ENCODE measurements at regions not wholly inside any gene's neighbourhood (a gene's known extent, or its start where the extent isn't known, plus 50 kb on each side); places are given as distances from the start of the nearest gene placed in this dataset.

DNA sequence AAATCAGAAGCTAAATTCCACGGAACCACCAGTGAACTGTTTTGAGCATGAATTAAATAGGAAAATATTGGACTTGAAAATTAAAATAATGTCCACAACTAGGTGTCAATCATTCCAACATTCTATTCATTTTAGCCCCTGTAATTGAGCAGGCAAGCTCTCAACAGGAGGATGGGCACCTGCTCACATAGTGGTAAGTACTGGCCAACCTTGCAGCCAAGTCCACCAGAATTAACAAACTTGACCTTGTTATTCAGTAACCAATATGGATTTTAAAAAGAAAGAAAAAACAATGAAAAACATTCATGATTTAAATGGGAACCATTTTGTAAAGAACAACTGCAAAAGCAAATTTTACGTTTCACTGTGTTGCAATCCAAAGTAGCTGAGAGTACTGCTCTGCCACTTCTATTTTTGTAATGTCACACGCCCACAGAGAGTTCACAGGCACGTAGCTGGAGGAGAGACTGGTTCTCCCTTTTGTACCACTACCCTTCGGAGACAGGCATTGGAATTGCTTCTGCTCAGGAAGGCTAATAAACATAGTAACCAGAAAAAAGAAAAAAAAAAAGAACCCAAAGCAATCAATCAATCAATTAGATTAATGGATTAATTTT is 75.2 kb upstream of the F13A1 start:
- no peaks in the 10 kb centered on the region for H4K20me1 ChIP-seq (replicated peaks; ENCODE audit: control insufficient read depth, extremely low read depth, insufficient read depth, low read length)
- BruUV-seq (replicated peaks) = no TSS peak
- H3K36me3 ChIP-seq (ENCODE audit: control insufficient read depth in 2 of 2, extremely low read depth in 1 of 2, insufficient read depth in 2 of 2, low read length in 2 of 2) = no peaks in the 10 kb centered on the region
- no peaks in the 10 kb centered on the region for H3K79me2 ChIP-seq (ENCODE audit: control insufficient read depth, insufficient read depth, low read length)
- no peaks in the 10 kb centered on the region for H3K27me3 ChIP-seq (ENCODE audit: control insufficient read depth in 2 of 2, insufficient read depth in 2 of 2, low read length in 2 of 2)
- ChIA-PET CTCF (no interaction called here), POLR2A (no interaction called here)
- no peak for FAIRE-seq
- H3K9me1 ChIP-seq (replicated peaks; ENCODE audit: control insufficient read depth, extremely low read depth, insufficient read depth, low read length) = no peaks in the 10 kb centered on the region
- H3K4me1 ChIP-seq (ENCODE audit: control insufficient read depth, extremely low read depth, insufficient read depth, low read length) = no peaks in the 10 kb centered on the region
- H3K27ac ChIP-seq (ENCODE audit: insufficient read depth, low read depth, low read length) = no peak overlapping the region
- no peak overlapping the region for H3K4me3 ChIP-seq (replicated peaks in 1 of 3; ENCODE audit: insufficient read depth in 1 of 3, low read depth in 1 of 3, low read length in 3 of 3)
- no peaks in the 10 kb centered on the region for H3K9me3 ChIP-seq (replicated peaks; ENCODE audit: control insufficient read depth, insufficient read depth, low read length)
- no peak overlapping the region for H3K4me2 ChIP-seq (ENCODE audit: insufficient read depth, low read length)
- TF ChIP-seq POLR2A (IDR thresholded peaks at IDR 0.05; ENCODE audit: low read depth, low read length) = no peak
- TF ChIP-seq, protein P1, sequence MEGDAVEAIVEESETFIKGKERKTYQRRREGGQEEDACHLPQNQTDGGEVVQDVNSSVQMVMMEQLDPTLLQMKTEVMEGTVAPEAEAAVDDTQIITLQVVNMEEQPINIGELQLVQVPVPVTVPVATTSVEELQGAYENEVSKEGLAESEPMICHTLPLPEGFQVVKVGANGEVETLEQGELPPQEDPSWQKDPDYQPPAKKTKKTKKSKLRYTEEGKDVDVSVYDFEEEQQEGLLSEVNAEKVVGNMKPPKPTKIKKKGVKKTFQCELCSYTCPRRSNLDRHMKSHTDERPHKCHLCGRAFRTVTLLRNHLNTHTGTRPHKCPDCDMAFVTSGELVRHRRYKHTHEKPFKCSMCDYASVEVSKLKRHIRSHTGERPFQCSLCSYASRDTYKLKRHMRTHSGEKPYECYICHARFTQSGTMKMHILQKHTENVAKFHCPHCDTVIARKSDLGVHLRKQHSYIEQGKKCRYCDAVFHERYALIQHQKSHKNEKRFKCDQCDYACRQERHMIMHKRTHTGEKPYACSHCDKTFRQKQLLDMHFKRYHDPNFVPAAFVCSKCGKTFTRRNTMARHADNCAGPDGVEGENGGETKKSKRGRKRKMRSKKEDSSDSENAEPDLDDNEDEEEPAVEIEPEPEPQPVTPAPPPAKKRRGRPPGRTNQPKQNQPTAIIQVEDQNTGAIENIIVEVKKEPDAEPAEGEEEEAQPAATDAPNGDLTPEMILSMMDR (IDR thresholded peaks at IDR 0.05; ENCODE audit: extremely low read depth in 1 of 2, insufficient read depth in 1 of 2, low read depth in 1 of 2, low read length in 2 of 2) = no peak
- no peak for TF ChIP-seq JUN (IDR thresholded peaks at IDR 0.05; ENCODE audit: borderline replicate concordance, insufficient read depth, insufficient read length, low read depth)
- TF ChIP-seq FOS (IDR thresholded peaks at IDR 0.05; ENCODE audit: borderline replicate concordance, insufficient read depth, low read length) = no peak
- no peak for TF ChIP-seq MYC (IDR thresholded peaks at IDR 0.05; ENCODE audit: low read depth, low read length)
- intact Hi-C loops (cut with micrococcal nuclease) (no loop called here), dilution Hi-C loops (cut with MboI; ENCODE audit: extremely low pct_ligation_motif_present, low sequenced_read_pairs) (no loop called here)
- H3K9ac ChIP-seq (replicated peaks; ENCODE audit: extremely low read depth, insufficient read depth, low read length) = no peak overlapping the region
- no peak overlapping the region for H2AFZ ChIP-seq (ENCODE audit: low read depth, low read length)
- no peak for DNase-seq (ENCODE audit: low read depth, low spot score)

DNA sequence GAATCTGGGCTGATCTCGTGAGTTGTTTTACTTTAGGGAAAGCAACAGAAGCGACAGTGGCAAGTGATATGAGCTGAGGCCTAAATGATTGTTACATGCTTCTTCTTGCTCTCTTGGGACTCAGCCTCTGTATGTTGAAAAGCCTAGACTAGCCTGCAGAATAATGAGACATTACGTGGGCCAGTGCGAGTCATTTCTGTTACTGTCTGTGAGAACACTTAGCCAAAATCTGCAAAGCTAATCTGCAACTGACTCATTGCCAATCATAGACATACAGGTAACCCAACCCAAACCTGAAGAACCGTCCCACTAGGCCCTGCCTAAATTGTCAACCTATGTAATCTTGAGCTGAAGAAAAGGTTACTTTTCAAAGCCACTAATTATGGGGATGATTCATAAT is 77.4 kb upstream of the F13A1 start:
- Histone ChIP-seq H3K9me3 (replicated peaks; ENCODE audit: control insufficient read depth, insufficient read depth, low read length) (no peaks in the 10 kb centered on the region), H3K4me1 (ENCODE audit: control insufficient read depth, extremely low read depth, insufficient read depth, low read length) (no peaks in the 10 kb centered on the region), H2AFZ (ENCODE audit: low read depth, low read length) (no peak overlapping the region), H3K4me3 (replicated peaks in 1 of 3; ENCODE audit: insufficient read depth in 1 of 3, low read depth in 1 of 3, low read length in 3 of 3) (no peak overlapping the region), H3K27me3 (ENCODE audit: control insufficient read depth in 2 of 2, insufficient read depth in 2 of 2, low read length in 2 of 2) (no peaks in the 10 kb centered on the region), H3K9me1 (replicated peaks; ENCODE audit: control insufficient read depth, extremely low read depth, insufficient read depth, low read length) (no peaks in the 10 kb centered on the region), H4K20me1 (replicated peaks; ENCODE audit: control insufficient read depth, extremely low read depth, insufficient read depth, low read length) (no peaks in the 10 kb centered on the region), H3K9ac (replicated peaks; ENCODE audit: extremely low read depth, insufficient read depth, low read length) (no peak overlapping the region), H3K79me2 (ENCODE audit: control insufficient read depth, insufficient read depth, low read length) (no peaks in the 10 kb centered on the region), H3K27ac (ENCODE audit: insufficient read depth, low read depth, low read length) (no peak overlapping the region), H3K4me2 (ENCODE audit: insufficient read depth, low read length) (no peak overlapping the region), H3K36me3 (ENCODE audit: control insufficient read depth in 2 of 2, extremely low read depth in 1 of 2, insufficient read depth in 2 of 2, low read length in 2 of 2) (no peaks in the 10 kb centered on the region)
- FAIRE-seq (no peak), DNase-seq (ENCODE audit: low read depth, low spot score) (no peak)
- BruUV-seq (replicated peaks) = no TSS peak
- intact Hi-C loops (cut with micrococcal nuclease) = no loop called here
- dilution Hi-C loops (cut with MboI; ENCODE audit: extremely low pct_ligation_motif_present, low sequenced_read_pairs) = no loop called here
- ChIA-PET CTCF (no interaction called here), POLR2A (no interaction called here)
- TF ChIP-seq GATA2 (IDR thresholded peaks at IDR 0.05; ENCODE audit: insufficient read depth, insufficient read length, low read depth, low read length) (no peak), POLR2A (IDR thresholded peaks at IDR 0.05; ENCODE audit: low read depth, low read length) (no peak), FOS (IDR thresholded peaks at IDR 0.05; ENCODE audit: borderline replicate concordance, insufficient read depth, low read length) (no peak), MYC (IDR thresholded peaks at IDR 0.05; ENCODE audit: low read depth, low read length) (no peak), EZH2 (IDR thresholded peaks at IDR 0.05; ENCODE audit: borderline replicate concordance, low read depth, low read length, severe bottlenecking) (no peak), POLR2AphosphoS5 (IDR thresholded peaks at IDR 0.05; ENCODE audit: insufficient read depth, low read depth, low read length) (no peak), JUN (IDR thresholded peaks at IDR 0.05; ENCODE audit: borderline replicate concordance, insufficient read depth, insufficient read length, low read depth) (no peak)
- TF ChIP-seq, protein P1 (IDR thresholded peaks at IDR 0.05; ENCODE audit: extremely low read depth in 1 of 2, insufficient read depth in 1 of 2, low read depth in 1 of 2, low read length in 2 of 2) = no peak
- TF ChIP-seq, protein P2, sequence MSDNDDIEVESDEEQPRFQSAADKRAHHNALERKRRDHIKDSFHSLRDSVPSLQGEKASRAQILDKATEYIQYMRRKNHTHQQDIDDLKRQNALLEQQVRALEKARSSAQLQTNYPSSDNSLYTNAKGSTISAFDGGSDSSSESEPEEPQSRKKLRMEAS (IDR thresholded peaks at IDR 0.05; ENCODE audit: insufficient read depth, insufficient read length) = no peak

Measured in endothelial cell of umbilical vein (primary cell).